ENCODE measurements at regions not wholly inside any gene's neighbourhood (a gene's known extent, or its start where the extent isn't known, plus 50 kb on each side); places are given as distances from the start of the nearest gene placed in this dataset.

DNA sequence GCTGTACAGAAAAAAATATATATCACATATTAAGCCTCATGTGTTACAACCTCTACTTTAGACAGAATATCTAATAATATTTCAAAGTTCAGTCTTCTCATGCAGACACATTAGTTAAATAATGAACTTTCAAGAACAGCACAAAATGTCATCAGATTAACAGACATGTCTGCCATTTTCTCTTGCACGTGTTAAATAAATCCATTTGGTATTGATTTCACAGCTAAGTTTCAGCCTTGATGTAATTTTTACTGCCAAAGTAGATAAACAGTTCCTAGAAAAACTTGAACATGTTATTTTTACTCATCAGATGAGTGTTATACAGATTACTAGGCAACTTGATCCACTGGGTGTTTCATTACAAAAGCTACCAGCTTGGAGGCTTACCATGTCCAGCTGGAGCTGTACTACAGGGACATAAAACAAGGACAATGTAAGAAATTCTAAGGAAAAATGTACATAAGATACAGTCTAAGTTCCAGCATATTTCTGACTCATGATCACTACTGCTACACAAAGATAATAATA, 290.7 kb upstream of the DDX18 start:
- TF ChIP-seq EZH2 (IDR thresholded peaks at IDR 0.05; ENCODE audit: insufficient read depth, low read length), result no peak
- TF ChIP-seq, protein P1, sequence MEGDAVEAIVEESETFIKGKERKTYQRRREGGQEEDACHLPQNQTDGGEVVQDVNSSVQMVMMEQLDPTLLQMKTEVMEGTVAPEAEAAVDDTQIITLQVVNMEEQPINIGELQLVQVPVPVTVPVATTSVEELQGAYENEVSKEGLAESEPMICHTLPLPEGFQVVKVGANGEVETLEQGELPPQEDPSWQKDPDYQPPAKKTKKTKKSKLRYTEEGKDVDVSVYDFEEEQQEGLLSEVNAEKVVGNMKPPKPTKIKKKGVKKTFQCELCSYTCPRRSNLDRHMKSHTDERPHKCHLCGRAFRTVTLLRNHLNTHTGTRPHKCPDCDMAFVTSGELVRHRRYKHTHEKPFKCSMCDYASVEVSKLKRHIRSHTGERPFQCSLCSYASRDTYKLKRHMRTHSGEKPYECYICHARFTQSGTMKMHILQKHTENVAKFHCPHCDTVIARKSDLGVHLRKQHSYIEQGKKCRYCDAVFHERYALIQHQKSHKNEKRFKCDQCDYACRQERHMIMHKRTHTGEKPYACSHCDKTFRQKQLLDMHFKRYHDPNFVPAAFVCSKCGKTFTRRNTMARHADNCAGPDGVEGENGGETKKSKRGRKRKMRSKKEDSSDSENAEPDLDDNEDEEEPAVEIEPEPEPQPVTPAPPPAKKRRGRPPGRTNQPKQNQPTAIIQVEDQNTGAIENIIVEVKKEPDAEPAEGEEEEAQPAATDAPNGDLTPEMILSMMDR (IDR thresholded peaks at IDR 0.05; ENCODE audit: insufficient read depth, low read depth, low read length), result no peak
